ENCODE measurements at regions not wholly inside any gene's neighbourhood (a gene's known extent, or its start where the extent isn't known, plus 50 kb on each side); places are given as distances from the start of the nearest gene placed in this dataset.

DNA sequence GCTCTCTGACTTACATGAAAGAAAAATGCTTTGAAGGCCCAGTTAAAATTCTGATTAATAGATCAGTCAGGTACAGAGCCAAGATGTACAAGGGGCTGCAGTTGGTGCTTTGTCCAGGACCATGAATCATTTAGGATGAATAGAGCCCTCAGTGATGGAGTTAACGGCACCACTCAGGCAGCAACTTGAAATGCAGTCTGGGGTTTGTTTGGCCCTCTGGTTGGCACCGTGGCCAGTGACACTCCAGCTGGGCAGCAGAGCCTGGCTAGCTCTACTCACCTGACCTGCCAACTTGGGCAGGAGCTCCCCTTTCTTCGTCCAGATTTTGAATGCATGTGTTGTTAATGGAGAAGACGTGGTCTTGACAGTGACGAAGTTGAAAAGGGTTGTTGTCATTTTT lies 493.0 kb upstream of the ACVR2A start:
- Mint-ChIP-seq H3K4me3 (no peak overlapping the region), H3K9me3 (no peaks in the 10 kb centered on the region), H3K27me3 (no peaks in the 10 kb centered on the region), H3K36me3 (no peaks in the 10 kb centered on the region), H3K27ac (no peak overlapping the region), H3K4me1 (no peaks in the 10 kb centered on the region)
- ATAC-seq (ENCODE audit: low read depth), result no peak
- DNase-seq (ENCODE audit: low spot score in 2 of 2), result no peak

DNA sequence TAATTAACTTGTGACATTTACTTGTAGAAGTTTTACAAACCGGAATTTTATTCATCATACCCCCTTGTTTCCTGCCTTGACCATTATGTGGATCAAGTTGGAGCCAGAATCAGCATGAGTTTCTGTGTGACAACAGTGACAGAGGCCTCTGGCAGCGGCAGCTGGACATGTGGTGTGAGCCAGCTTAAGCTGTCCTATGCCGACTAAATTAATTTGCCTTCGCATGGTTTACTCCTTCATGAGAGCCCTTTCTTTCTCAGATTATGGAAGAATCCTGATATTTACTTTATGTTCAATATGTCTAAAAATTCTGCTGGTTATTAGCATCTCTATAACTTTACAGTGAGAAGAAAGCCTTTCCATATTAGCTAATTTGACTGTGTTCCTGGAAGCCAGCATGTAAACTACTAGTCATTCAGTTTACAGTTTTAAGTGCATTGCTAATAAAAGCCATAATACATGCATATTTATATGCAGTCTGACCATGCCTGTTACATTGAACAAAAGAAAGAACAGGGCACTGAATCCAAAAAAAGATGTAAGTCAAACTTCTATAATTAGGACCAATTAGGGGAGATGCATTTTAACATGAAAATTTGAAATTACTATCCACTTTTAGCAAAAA lies 495.8 kb upstream of the ACVR2A start:
- no peak overlapping the region for H3K27ac Mint-ChIP-seq
- H3K4me1 Mint-ChIP-seq, result no peaks in the 10 kb centered on the region
- H3K36me3 Mint-ChIP-seq, result no peaks in the 10 kb centered on the region
- H3K27me3 Mint-ChIP-seq, result no peaks in the 10 kb centered on the region
- DNase-seq (ENCODE audit: low spot score in 2 of 2) (no peak), ATAC-seq (ENCODE audit: low read depth) (no peak)
- peaks cover 4% of the 10 kb centered on the region for H3K9me3 Mint-ChIP-seq
- H3K4me3 Mint-ChIP-seq, result no peak overlapping the region

DNA sequence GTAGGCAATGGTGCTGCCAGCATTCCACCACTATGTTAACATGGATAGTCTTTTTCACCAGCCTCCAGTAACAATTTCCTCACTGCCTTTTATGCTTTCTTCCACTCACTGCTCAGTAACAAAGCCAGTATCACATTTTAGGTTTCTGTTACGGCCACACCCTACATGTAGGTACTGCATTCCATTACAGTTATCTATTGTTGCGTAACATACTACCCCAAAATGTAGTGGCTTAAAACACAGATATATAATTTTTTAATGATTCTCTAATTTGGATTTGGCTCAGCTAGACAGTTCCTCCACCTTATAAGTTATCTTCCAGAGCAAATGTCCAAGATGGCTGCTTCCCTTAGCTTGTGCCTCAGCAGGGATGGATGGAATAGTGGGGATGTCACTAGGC lies 498.7 kb upstream of the ACVR2A start:
- ATAC-seq (ENCODE audit: low read depth), result no peak
- no peak overlapping the region for H3K27ac Mint-ChIP-seq
- no peaks in the 10 kb centered on the region for H3K36me3 Mint-ChIP-seq
- no peak overlapping the region for H3K4me3 Mint-ChIP-seq
- peaks cover 4% of the 10 kb centered on the region for H3K9me3 Mint-ChIP-seq
- H3K27me3 Mint-ChIP-seq, result no peaks in the 10 kb centered on the region
- H3K4me1 Mint-ChIP-seq, result no peaks in the 10 kb centered on the region
- DNase-seq (ENCODE audit: low spot score in 2 of 2), result no peak

DNA sequence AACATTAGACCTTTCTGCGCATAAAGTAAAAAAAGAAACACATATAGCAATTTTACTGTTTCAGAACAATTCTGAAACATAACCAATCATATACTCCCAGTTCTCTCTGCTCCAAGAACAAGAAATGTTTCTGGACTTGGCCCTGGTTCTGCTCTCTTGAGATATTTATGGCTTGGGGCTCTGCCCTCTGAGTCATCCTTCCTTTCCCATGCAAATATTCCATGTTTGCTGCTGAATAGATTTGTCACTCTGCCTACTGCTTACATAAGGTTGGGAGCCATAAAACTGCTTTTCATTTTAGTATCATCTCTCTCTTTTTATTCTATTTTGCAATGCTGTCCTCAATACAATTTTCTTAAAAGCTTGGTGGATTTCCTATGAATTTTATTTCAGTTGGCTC lies 499.6 kb upstream of the ACVR2A start:
- ATAC-seq (ENCODE audit: low read depth) (no peak), DNase-seq (ENCODE audit: low spot score in 2 of 2) (no peak)
- Mint-ChIP-seq H3K4me3 (no peak overlapping the region), H3K9me3 (peaks cover 4% of the 10 kb centered on the region), H3K36me3 (no peaks in the 10 kb centered on the region), H3K27ac (no peak overlapping the region), H3K27me3 (no peaks in the 10 kb centered on the region), H3K4me1 (no peaks in the 10 kb centered on the region)

DNA sequence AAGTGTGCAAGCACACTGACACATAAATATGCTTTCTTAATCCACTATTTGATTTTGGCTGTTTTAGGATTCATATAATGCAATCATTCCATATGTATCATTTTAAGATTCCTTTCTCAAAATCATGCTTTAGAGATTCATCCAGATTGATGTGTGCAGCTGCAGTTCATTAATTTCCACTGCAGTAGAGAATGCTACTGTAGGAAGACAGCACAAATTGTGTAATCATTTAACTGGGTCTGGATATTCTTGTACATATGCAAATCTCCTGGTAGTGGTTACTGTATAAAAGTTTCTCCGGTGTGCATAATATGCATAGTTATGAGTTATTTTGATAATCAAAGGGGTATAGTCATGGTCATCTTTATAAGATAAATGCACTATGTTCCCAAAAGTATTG lies 502.5 kb upstream of the ACVR2A start:
- Mint-ChIP-seq H3K36me3 (no peaks in the 10 kb centered on the region), H3K4me1 (no peaks in the 10 kb centered on the region)
- ATAC-seq (ENCODE audit: low read depth), result no peak

DNA sequence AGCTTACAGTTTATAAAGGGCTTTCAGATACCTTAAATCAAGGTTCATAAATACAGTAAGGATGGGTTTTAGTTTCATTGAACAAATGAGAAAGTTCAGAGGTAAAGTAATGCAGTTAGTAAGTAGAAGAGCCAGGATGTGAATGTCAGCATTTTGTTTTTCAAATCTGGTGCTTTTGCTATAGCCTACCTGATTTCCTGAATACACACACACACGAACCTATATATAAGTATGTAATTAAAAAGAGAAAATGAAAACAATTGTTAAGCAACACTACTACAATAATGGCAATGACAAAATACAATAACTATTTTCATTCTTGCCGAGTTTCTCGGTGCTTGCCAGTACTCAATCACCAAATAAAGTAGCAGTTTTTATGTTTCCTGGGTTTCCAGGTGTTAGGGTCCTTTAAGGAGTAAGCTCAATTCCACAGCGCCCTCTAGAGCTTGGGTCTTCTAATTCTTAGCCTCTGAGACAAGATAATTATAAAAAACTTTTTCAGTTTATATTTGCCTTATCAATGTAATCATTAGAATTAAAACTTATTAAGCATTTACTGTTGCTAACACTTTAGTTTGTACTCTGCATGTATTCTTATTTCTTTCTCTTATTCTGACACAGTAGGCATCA lies 512.9 kb upstream of the ACVR2A start:
- Mint-ChIP-seq H3K27me3 (no peaks in the 10 kb centered on the region), H3K9me3 (no peaks in the 10 kb centered on the region), H3K27ac (no peak overlapping the region), H3K4me1 (no peaks in the 10 kb centered on the region), H3K4me3 (no peak overlapping the region), H3K36me3 (no peaks in the 10 kb centered on the region)
- ATAC-seq (ENCODE audit: low read depth) (no peak), DNase-seq (ENCODE audit: low spot score in 2 of 2) (no peak)

More for the DNA sequence above, 502.5 kb upstream of the ACVR2A start:
- Mint-ChIP-seq H3K27me3 (no peaks in the 10 kb centered on the region), H3K4me3 (no peak overlapping the region), H3K9me3 (peaks cover 4% of the 10 kb centered on the region), H3K27ac (no peak overlapping the region)
- no peak for DNase-seq (ENCODE audit: low spot score in 2 of 2)

DNA sequence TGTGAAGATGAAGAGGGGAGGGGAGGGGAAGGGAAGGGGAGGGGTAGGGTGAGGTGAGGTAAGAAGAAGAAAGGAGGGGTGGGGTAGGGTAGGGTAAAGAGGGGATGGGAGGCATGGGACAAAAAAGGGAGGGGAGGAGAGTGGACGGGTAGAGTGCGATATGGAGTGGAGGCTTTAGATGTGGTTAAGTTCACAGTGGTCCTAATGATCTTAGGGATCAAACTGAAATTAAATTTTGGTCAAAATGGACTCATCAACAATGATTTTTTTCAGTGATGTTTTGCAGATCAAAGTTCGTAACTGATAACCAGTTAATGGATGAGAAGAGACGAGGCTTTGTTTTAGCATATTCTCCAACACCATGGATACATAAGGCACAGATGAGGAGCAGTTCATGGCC lies 513.9 kb upstream of the ACVR2A start:
- no peaks in the 10 kb centered on the region for H3K27me3 Mint-ChIP-seq
- no peak for DNase-seq (ENCODE audit: low spot score in 2 of 2)
- no peak for ATAC-seq (ENCODE audit: low read depth)
- H3K9me3 Mint-ChIP-seq, result no peaks in the 10 kb centered on the region
- no peak overlapping the region for H3K27ac Mint-ChIP-seq
- H3K4me3 Mint-ChIP-seq, result no peak overlapping the region
- H3K36me3 Mint-ChIP-seq, result no peaks in the 10 kb centered on the region
- H3K4me1 Mint-ChIP-seq, result no peaks in the 10 kb centered on the region

DNA sequence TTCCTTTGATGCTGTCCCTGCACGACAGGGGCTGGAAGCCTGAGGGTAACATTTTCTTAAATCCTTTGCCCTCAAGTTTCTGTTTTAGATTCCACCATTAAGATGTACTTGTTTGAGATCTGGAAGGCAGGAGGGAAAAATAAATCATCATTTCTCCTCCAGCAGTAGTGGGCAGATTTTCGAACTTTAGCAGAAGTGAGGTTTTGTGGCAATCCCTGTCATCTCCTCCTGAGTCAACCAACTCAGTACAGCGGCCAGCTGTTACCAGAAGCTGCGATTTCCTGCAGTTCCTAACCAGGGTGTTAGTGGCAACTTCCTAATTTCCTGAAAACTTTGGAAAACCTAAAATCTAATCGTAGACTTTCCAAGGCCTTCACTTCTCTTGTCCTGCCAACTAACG lies 517.2 kb upstream of the ACVR2A start:
- Mint-ChIP-seq H3K27me3 (no peaks in the 10 kb centered on the region), H3K27ac (no peak overlapping the region), H3K36me3 (no peaks in the 10 kb centered on the region), H3K4me3 (peak overlapping the region; percentile 54), H3K9me3 (no peaks in the 10 kb centered on the region), H3K4me1 (no peaks in the 10 kb centered on the region)
- ATAC-seq (ENCODE audit: low read depth) (no peak), DNase-seq (ENCODE audit: low spot score in 2 of 2) (no peak)

DNA sequence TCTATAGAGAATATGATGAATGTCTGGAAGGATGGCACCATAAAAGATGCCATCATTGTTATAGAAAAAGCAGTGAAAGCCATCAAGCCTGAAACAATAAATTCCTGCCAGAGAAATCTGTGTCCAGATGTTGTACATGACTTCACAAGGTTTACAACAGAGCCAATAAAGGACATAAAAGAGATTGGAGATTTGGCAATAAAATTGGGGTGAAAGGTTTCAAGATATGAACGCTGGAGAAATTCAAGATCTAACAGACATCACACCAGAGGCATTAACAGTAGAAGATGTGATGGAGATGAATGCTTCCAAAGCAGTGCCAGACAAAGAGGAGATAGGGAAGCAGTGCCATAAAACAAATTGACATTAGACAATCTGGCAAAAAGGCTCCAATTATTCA lies 518.8 kb upstream of the ACVR2A start:
- H3K36me3 Mint-ChIP-seq, result no peaks in the 10 kb centered on the region
- ATAC-seq (ENCODE audit: low read depth), result no peak
- no peak overlapping the region for H3K4me3 Mint-ChIP-seq
- no peak for DNase-seq (ENCODE audit: low spot score in 2 of 2)
- H3K27ac Mint-ChIP-seq, result no peak overlapping the region
- no peaks in the 10 kb centered on the region for H3K27me3 Mint-ChIP-seq
- H3K9me3 Mint-ChIP-seq, result peaks cover 2% of the 10 kb centered on the region
- no peaks in the 10 kb centered on the region for H3K4me1 Mint-ChIP-seq

DNA sequence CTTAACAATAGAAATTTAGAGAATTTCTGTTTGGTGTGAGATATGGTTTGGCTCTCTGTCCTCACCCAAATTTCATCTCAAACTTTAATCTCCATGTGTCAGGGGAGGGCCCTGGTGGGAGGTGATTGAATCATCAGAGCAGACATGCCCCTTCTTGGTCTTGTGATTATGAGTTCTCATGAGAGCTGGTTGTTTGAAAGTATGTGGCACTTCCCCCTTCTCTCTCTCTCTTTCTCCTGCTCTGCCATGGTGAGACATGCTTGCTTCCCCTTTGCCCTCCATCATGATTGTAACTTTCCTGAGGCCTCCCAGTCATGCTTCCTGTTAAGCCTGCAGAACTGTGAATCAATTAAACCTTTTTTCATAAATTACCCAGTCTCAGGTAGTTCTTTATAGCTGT lies 524.7 kb upstream of the ACVR2A start:
- no peak overlapping the region for H3K27ac Mint-ChIP-seq
- no peaks in the 10 kb centered on the region for H3K4me1 Mint-ChIP-seq
- ATAC-seq (ENCODE audit: low read depth) (no peak), DNase-seq (ENCODE audit: low spot score in 2 of 2) (no peak)
- H3K27me3 Mint-ChIP-seq, result no peaks in the 10 kb centered on the region
- peaks cover 2% of the 10 kb centered on the region for H3K9me3 Mint-ChIP-seq
- H3K4me3 Mint-ChIP-seq, result no peak overlapping the region
- H3K36me3 Mint-ChIP-seq, result no peaks in the 10 kb centered on the region

DNA sequence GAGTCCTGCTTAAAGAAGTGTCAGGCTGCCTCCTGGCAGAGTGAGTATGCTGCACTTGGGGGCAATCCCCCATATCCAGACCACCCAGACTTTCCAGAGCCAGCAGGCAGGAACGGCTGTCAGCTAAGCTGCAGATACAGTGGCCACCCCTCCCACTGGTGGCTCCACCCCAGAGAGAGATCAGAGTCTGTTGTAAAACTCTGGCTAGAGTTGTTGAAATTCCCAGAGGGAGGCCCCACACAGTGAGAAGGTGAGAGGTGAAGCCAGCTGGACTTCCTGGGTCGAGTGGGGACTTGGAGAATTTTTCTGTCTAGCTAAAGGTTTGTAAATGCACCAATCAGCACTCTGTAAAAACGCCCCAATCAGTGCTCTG lies 533.8 kb upstream of the ACVR2A start:
- DNase-seq (ENCODE audit: low spot score in 2 of 2) (no peak), ATAC-seq (ENCODE audit: low read depth) (no peak)
- Mint-ChIP-seq H3K4me1 (no peaks in the 10 kb centered on the region), H3K9me3 (no peaks in the 10 kb centered on the region), H3K4me3 (no peak overlapping the region), H3K27me3 (no peaks in the 10 kb centered on the region), H3K36me3 (no peaks in the 10 kb centered on the region), H3K27ac (no peak overlapping the region)

DNA sequence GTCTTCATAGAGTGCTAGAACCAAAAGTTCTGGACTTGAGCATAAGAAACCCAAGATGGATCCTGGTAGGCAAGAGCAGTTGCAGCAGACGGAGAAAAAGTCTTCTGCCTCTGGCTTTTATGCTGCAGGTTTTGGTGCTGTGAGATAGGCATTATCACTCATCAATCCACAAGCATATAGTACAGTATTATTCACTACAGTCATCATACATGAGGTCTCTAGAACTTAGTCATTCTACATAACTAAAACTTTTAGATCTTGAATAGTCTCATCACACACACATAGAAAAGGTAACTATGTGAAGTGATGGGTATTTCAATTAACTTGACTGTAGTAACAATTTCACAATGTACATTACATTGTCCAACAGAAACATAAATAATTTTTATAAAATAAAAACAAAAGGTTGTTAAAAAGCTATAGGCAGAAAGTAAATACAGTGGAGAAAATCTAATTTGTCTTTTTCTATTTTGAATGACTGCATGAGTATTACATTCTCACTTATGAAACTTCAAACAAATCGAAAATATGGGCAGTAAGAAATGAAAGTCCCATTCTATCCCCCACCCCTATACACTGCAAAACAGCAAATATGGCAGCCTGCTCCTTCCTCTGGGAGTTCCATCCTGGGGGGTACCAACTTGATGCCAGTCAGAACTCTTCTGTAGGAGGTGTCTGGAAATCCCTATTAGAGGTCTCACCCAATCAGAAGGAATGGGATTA lies 534.3 kb upstream of the ACVR2A start:
- H3K27ac Mint-ChIP-seq, result no peak overlapping the region
- no peaks in the 10 kb centered on the region for H3K9me3 Mint-ChIP-seq
- ATAC-seq (ENCODE audit: low read depth), result no peak
- no peak overlapping the region for H3K4me3 Mint-ChIP-seq
- H3K27me3 Mint-ChIP-seq, result no peaks in the 10 kb centered on the region
- no peak for DNase-seq (ENCODE audit: low spot score in 2 of 2)
- no peaks in the 10 kb centered on the region for H3K36me3 Mint-ChIP-seq
- no peaks in the 10 kb centered on the region for H3K4me1 Mint-ChIP-seq

DNA sequence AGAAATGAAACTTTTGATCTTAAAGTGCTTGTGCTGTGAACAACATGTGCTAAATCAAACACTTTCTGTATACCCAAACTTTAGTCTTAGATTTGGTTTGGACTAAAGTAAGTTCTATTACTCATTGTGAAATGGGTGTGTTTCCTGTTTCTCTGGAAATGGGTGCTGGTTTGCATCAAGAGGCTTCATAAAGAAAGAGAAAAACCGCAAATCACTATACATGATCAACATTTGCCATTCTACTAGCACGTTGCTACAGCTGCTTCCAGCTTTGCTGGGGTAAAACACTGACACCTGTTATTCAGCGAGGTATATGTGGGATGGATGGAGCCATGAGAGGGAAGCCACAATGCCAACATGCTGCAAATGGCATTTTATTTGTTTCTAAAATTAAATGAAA lies 547.0 kb upstream of the ACVR2A start:
- ATAC-seq (ENCODE audit: low read depth) (no peak), DNase-seq (ENCODE audit: low spot score in 2 of 2) (no peak)
- Mint-ChIP-seq H3K9me3 (no peaks in the 10 kb centered on the region), H3K4me1 (peaks cover 5% of the 10 kb centered on the region), H3K27me3 (no peaks in the 10 kb centered on the region), H3K4me3 (peak overlapping the region; percentile 4), H3K36me3 (no peaks in the 10 kb centered on the region), H3K27ac (no peak overlapping the region)

DNA sequence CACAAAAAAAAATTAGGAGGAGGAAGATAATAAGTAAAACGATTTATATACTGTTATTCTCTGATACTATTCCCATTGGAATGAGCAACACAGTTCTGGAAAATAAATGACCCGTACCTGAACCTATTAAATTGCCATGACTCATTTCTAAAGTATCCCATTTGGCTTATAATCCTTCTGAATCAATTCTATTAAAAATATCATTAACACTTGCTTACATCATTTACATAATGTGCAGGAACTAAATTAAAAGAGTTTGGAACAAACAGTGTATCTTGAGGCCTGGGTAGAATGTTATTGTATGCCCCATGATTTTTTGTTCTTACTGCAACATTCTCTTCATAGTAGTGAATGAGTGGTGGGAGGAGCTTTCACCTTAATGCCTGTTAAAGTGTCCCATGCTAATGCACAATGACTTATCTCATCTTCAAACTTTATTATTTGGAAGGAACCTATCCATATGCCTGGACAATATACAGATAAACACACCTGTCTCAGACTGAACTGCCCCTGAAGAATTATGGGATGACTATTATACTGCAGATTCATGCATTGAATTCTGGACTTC lies 549.9 kb upstream of the ACVR2A start:
- Mint-ChIP-seq H3K27me3 (no peaks in the 10 kb centered on the region), H3K36me3 (no peaks in the 10 kb centered on the region), H3K9me3 (no peaks in the 10 kb centered on the region), H3K4me3 (no peak overlapping the region), H3K27ac (no peak overlapping the region), H3K4me1 (peaks cover 5% of the 10 kb centered on the region)
- ATAC-seq (ENCODE audit: low read depth) (no peak), DNase-seq (ENCODE audit: low spot score in 2 of 2) (no peak)

Data from memory B cell (primary cell).